Activated T-cell treated with anti-CD3 and anti-CD28 coated beads, Interleukin-2, amount 50 U/mL, for 72 hours (primary cell): ENCODE measurements at regions not wholly inside any gene's neighbourhood (a gene's known extent, or its start where the extent isn't known, plus 50 kb on each side); places are given as distances from the start of the nearest gene placed in this dataset.
"Not testable (repeated sequence)": the region's sequence is repeated elsewhere in the genome, so short reads cannot be mapped to it uniquely, and the experiment has no call there.

Experiments
- ATAC-seq, 2 donors: fragments of 150-1000 bp; cut with Tn5 transposase; replicated peaks in 1 of 2; 2 replicates each; pipeline ENCODE4 v1.10.0; 2021; ENCODE audit warnings: moderate library complexity in 2 of 2, mild to moderate bottlenecking in 1 of 2
- DNase-seq, 2 donors: peaks; one replicate each; pipeline ENCODE4 v3.0.0; 2021 to 2022; ENCODE audit warnings: mixed read lengths in 1 of 2
- H3K27ac Mint-ChIP-seq: one replicate; pipeline ENCODE4 v1.8.0; 2022; ENCODE audit warnings: mild to moderate bottlenecking, moderate library complexity, mixed read lengths
- H3K27me3 Mint-ChIP-seq: one replicate; pipeline ENCODE4 v1.8.0; 2022; ENCODE audit warnings: low read depth, mixed read lengths
- H3K36me3 Mint-ChIP-seq, 2 donors: one replicate each; pipeline ENCODE4 v1.8.0; 2022; ENCODE audit warnings: mixed read lengths in 2 of 2, mild to moderate bottlenecking in 1 of 2; ENCODE audit not compliant: insufficient read depth in 2 of 2
- H3K4me1 Mint-ChIP-seq: one replicate; pipeline ENCODE4 v1.8.0; 2022; ENCODE audit warnings: low read depth, mixed read lengths
- H3K4me3 Mint-ChIP-seq, 2 donors: one replicate each; pipeline ENCODE4 v1.8.0; 2022; ENCODE audit warnings: mild to moderate bottlenecking in 2 of 2, mixed read lengths in 2 of 2, moderate library complexity in 2 of 2
- H3K9me3 Mint-ChIP-seq, 2 donors: one replicate each; pipeline ENCODE4 v1.8.0; 2022; ENCODE audit warnings: mixed read lengths in 2 of 2

DNA sequence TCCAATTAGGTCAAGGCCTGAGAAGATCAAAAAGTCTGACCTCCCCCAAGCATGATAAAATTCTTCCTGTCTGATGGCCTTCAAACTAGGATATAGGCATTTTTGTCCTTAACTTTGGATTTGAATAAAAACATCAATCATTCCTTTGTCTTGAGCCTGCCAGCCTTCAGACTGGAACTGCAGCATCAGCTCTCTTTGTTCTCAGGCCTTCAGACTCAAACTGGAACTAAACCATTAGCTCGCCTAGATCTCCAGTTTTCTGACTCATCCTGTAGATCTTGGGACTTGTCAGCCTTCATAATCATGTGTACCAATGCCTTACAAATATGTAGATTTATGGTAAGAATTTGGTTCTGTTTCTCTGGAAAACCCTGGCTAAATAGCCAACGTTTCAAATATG, 721.7 kb downstream of the GALC start:
- H3K36me3 Mint-ChIP-seq, result peaks cover 0 to 2% of the 10 kb centered on the region in 2 donors
- ATAC-seq (no peak), DNase-seq (no peak)

DNA sequence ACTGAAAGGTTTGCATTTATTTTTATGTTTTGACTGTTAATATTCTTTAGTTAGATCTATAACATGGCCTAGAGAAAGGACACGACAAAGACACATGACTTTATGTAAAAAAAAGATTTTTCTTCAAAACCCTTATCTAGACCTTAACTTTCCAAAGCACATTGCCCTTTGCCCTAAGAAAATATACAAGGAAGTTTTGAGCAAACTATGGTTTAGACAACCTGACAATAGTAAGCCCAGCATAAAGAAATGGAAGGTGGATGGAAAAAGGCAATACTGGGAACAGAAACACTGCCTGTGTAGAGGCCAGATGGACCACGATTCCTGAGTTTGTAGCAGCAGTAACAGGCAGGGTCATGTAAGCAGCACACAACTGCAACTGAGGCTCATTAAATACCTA, 724.0 kb downstream of the GALC start:
- Mint-ChIP-seq H3K27ac (no peak overlapping the region), H3K9me3 (peaks cover 6 to 15% of the 10 kb centered on the region in 2 donors), H3K4me3 (no peak overlapping the region), H3K4me1 (no peaks in the 10 kb centered on the region), H3K36me3 (peaks cover 0 to 2% of the 10 kb centered on the region in 2 donors), H3K27me3 (no peaks in the 10 kb centered on the region)
- ATAC-seq (no peak), DNase-seq (no peak)

More for the DNA sequence above, 721.7 kb downstream of the GALC start:
- Mint-ChIP-seq H3K9me3 (peaks cover 4 to 13% of the 10 kb centered on the region in 2 donors), H3K4me3 (no peak overlapping the region), H3K4me1 (no peaks in the 10 kb centered on the region), H3K27ac (no peak overlapping the region), H3K27me3 (no peaks in the 10 kb centered on the region)

DNA sequence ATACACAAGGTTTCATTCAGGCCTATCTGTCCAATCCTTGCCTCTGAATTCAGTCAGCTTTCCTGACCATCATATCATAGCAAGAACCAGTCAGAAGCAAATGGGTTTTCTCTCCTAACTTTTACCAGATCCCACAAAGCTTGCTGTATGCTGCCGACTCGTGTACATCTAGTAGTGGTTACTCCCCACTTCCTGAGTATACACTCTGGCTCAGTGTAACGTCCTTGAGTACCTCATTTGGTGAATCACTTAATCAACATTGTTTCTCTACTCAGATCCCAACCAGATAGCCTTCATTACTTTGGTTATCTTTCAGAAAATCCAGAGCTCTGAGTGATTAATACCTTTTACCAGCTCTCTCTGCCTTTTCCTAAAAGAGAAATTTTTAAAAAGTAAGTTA, 728.2 kb downstream of the GALC start:
- Mint-ChIP-seq H3K27me3 (no peaks in the 10 kb centered on the region), H3K4me3 (no peak overlapping the region)
- no peak for DNase-seq

GRCh38 chr14:87264272-87264785, 728.7 kb downstream of the GALC start:
- DNase-seq (no peak), ATAC-seq (no peak)
- Mint-ChIP-seq H3K36me3 (no peaks in the 10 kb centered on the region), H3K27ac (no peak overlapping the region), H3K9me3 (peaks cover 8 to 12% of the 10 kb centered on the region in 2 donors), H3K27me3 (no peaks in the 10 kb centered on the region), H3K4me3 (no peak overlapping the region), H3K4me1 (no peaks in the 10 kb centered on the region)

More for the DNA sequence above, 728.2 kb downstream of the GALC start:
- Mint-ChIP-seq H3K27ac (no peak overlapping the region), H3K9me3 (peaks cover 8 to 9% of the 10 kb centered on the region in 2 donors), H3K36me3 (no peaks in the 10 kb centered on the region), H3K4me1 (no peaks in the 10 kb centered on the region)
- no peak for ATAC-seq

DNA sequence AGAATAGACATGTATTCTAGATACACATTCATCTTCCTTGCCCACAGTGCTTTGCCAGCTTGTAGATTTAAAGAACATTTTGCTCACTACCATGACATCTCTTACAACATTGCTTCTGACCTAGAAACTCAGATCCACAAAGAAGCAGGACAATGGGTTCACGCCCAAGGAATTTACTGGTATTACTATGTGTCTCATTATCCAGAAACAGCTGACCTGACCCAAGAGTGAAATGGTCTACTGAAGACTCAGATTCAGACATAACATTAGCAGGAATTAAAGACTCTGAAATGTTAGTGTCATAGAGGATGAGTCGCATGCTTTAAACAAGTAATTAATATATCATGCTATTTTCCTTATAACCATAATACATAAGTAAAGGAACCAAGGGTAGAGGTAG, 731.4 kb downstream of the GALC start:
- Mint-ChIP-seq H3K9me3 (peaks cover 12 to 21% of the 10 kb centered on the region in 2 donors), H3K36me3 (peaks cover 0 to 2% of the 10 kb centered on the region in 2 donors), H3K4me3 (no peak overlapping the region), H3K27me3 (no peaks in the 10 kb centered on the region), H3K4me1 (no peaks in the 10 kb centered on the region), H3K27ac (no peak overlapping the region)
- ATAC-seq (no peak), DNase-seq (no peak)

GRCh38 chr14:87260460-87260859, 732.5 kb downstream of the GALC start:
- Mint-ChIP-seq H3K27me3 (no peaks in the 10 kb centered on the region), H3K27ac (no peak overlapping the region), H3K4me1 (no peaks in the 10 kb centered on the region), H3K4me3 (no peak overlapping the region), H3K36me3 (peaks cover 0 to 2% of the 10 kb centered on the region in 2 donors), H3K9me3 (peaks cover 11 to 20% of the 10 kb centered on the region in 2 donors)
- ATAC-seq (no peak), DNase-seq (no peak)

GRCh38 chr14:87257421-87257820, 735.6 kb downstream of the GALC start:
- Mint-ChIP-seq H3K27me3 (no peaks in the 10 kb centered on the region), H3K9me3 (peaks cover 8 to 15% of the 10 kb centered on the region in 2 donors), H3K4me1 (no peaks in the 10 kb centered on the region), H3K36me3 (peaks cover 0 to 2% of the 10 kb centered on the region in 2 donors), H3K4me3 (no peak overlapping the region), H3K27ac (no peak overlapping the region)
- ATAC-seq (no peak), DNase-seq (no peak)

GRCh38 chr14:87255058-87255457, 737.9 kb downstream of the GALC start:
- Mint-ChIP-seq H3K36me3 (peaks cover 0 to 2% of the 10 kb centered on the region in 2 donors), H3K9me3 (peaks cover 6 to 13% of the 10 kb centered on the region in 2 donors), H3K27ac (no peak overlapping the region), H3K4me1 (no peaks in the 10 kb centered on the region), H3K4me3 (no peak overlapping the region), H3K27me3 (no peaks in the 10 kb centered on the region)
- DNase-seq, result no peak
- no peak for ATAC-seq

DNA sequence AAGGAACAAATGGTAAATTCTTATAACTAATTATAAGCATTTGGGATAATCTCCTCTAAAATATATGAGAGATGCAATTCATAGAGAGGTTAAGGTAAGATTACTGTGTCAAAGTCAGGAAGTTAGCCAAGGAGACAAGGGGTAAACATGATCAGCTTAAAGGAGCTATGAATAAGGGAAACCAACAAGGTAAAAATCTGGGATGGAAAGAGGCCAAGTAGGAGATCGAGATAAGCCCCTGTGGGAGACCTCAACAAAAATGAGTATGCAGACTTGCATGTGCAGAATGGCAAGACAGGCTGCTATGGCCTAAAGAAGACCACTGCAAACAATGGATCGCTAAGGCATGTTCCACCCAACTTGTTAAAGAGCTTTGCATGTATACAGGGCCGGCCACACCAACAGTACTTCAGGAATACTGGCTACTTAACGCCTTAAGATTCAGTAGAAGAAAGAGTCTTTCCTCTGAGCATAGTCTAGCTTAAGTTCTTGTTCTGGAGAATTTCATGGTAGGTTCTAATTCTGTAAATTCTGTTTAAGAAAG, 738.6 kb downstream of the GALC start:
- no peaks in the 10 kb centered on the region for H3K4me1 Mint-ChIP-seq
- no peaks in the 10 kb centered on the region for H3K27me3 Mint-ChIP-seq
- ATAC-seq (no peak), DNase-seq (no peak)
- H3K9me3 Mint-ChIP-seq, result peaks cover 5 to 10% of the 10 kb centered on the region in 2 donors
- peaks cover 0 to 2% of the 10 kb centered on the region in 2 donors for H3K36me3 Mint-ChIP-seq
- H3K27ac Mint-ChIP-seq, result no peak overlapping the region
- H3K4me3 Mint-ChIP-seq, result no peak overlapping the region

DNA sequence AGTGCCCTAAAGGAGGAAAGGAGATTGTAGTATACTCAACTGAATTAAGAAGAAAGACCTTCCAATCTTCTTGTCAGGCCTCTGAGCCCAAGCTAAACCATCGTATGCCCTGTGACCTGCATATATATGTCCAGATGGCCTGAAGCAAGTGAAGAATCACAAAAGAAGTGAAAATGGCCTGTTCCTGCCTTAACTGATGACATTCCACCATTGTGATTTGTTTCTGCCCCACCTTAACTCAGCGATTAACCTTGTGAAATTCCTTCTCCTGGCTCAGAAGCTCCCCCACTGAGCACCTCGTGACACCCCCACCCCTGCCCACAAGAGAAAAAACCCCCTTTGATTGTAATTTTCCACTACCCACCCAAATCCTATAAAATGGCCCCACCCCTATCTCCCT, 739.2 kb downstream of the GALC start:
- not testable (repeated sequence) for ATAC-seq, H3K4me3 Mint-ChIP-seq, H3K9me3 Mint-ChIP-seq, DNase-seq, H3K4me1 Mint-ChIP-seq, H3K27me3 Mint-ChIP-seq, H3K36me3 Mint-ChIP-seq, H3K27ac Mint-ChIP-seq

DNA sequence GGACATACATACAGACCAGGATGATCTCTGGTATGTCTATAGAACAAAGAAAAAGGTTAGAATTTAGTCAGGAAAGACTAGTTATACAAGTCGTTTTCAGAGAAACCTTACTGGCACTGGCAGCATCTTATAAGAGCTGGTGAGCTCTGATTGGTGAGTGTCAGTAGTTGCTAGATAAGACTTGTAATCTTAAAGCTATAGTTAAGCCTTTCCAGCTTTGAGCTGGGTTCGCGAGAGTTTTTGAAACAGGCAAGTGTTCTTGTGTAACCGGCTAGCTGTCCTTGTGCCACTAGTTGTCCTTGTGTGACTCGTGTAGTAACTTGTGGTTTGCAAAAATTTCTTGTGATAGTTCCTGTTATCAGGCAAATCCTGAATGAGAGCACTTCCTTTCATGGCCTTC, 740.9 kb downstream of the GALC start:
- no peaks in the 10 kb centered on the region for H3K36me3 Mint-ChIP-seq
- no peak overlapping the region for H3K4me3 Mint-ChIP-seq
- no peaks in the 10 kb centered on the region for H3K4me1 Mint-ChIP-seq
- no peaks in the 10 kb centered on the region for H3K27me3 Mint-ChIP-seq
- ATAC-seq (no peak), DNase-seq (no peak)
- peaks cover 3 to 8% of the 10 kb centered on the region in 2 donors for H3K9me3 Mint-ChIP-seq
- no peak overlapping the region for H3K27ac Mint-ChIP-seq

DNA sequence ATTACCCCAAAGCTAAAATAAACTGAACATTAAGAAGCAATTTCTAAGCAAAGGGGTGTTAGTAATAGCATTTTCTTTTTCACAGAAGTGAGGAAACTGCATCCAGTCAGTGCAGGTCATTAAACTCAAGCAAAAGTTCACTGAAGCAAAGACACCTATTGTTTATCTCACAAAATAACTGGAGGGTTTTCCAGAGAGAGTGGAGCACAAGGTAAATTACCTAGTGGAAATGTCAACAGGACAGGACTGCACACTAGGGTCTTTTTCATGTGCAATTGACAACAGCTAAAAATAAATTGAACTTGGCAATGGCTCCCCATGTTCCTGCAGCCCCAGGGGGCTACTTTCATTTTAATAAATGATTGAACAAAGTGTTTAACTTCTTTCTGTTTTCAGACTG, 742.0 kb downstream of the GALC start:
- H3K4me3 Mint-ChIP-seq, result no peak overlapping the region

GRCh38 chr14:87241018-87241768, 751.8 kb downstream of the GALC start:
- peaks cover 0 to 2% of the 10 kb centered on the region in 2 donors for H3K36me3 Mint-ChIP-seq
- peaks cover 14 to 22% of the 10 kb centered on the region in 2 donors for H3K9me3 Mint-ChIP-seq
- no peaks in the 10 kb centered on the region for H3K27me3 Mint-ChIP-seq
- H3K27ac Mint-ChIP-seq, result no peak overlapping the region
- H3K4me3 Mint-ChIP-seq, result no peak overlapping the region
- DNase-seq (no peak), ATAC-seq (no peak)
- H3K4me1 Mint-ChIP-seq, result no peaks in the 10 kb centered on the region

More for the DNA sequence above, 742.0 kb downstream of the GALC start:
- Mint-ChIP-seq H3K9me3 (peaks cover 0 to 3% of the 10 kb centered on the region in 2 donors), H3K36me3 (no peaks in the 10 kb centered on the region), H3K27me3 (no peaks in the 10 kb centered on the region), H3K27ac (no peak overlapping the region), H3K4me1 (no peaks in the 10 kb centered on the region)
- DNase-seq (no peak), ATAC-seq (no peak)
